Lower lobe of right lung (tissue), 2 donors: ENCODE measurements at regions not wholly inside any gene's neighbourhood (a gene's known extent, or its start where the extent isn't known, plus 50 kb on each side); places are given as distances from the start of the nearest gene placed in this dataset.

Experiments used
- ATAC-seq, 2 donors: fragments of 200-7000 bp; cut with Tn5 transposase; one replicate each; pipeline ENCODE4 v1.9.1; 2020 to 2022; ENCODE audit warnings: mild to moderate bottlenecking in 2 of 2, moderate library complexity in 2 of 2
- DNase-seq: peaks from one replicate; pipeline ENCODE4 v3.0.0-alpha.2; 2020
- H3K27ac ChIP-seq: fragments of 200-600 bp; one replicate; pipeline ENCODE4 v1.8.0; 2022
- H3K27me3 ChIP-seq: fragments of 200-600 bp; one replicate; pipeline ENCODE4 v1.8.0; 2022; ENCODE audit warnings: low read depth
- H3K36me3 ChIP-seq: fragments of 200-600 bp; one replicate; pipeline ENCODE4 v1.8.0; 2022; ENCODE audit warnings: mild to moderate bottlenecking
- H3K4me1 ChIP-seq: fragments of 200-600 bp; one replicate; pipeline ENCODE4 v1.8.0; 2022
- H3K4me3 ChIP-seq: fragments of 200-600 bp; one replicate; pipeline ENCODE4 v1.8.0; 2022; ENCODE audit warnings: mild to moderate bottlenecking
- H3K9me3 ChIP-seq: fragments of 200-600 bp; one replicate; pipeline ENCODE4 v1.8.0; 2022
- intact Hi-C: fragments of 100-400 bp; cut with DNase I; formaldehyde crosslinking; loops from one replicate; pipeline ENCODE4 v1.11.0; 2022
- TF ChIP-seq, protein P1 (sequence below): fragments of 200-600 bp; IDR thresholded peaks from one replicate; pipeline ENCODE4 v1.8.0; 2022; ENCODE audit warnings: antibody characterized with exemption, mild to moderate bottlenecking
- donor health status: DM: no; HTN: yes; CAD: no; lungs with severe emphysema.

- ATAC-seq (no peak), DNase-seq (no peak)
- H3K27ac ChIP-seq, result no peak overlapping the region
- no peaks in the 10 kb centered on the region for H3K36me3 ChIP-seq
- no peaks in the 10 kb centered on the region for H3K4me1 ChIP-seq
- no peaks in the 10 kb centered on the region for H3K9me3 ChIP-seq
- H3K4me3 ChIP-seq, result no peak overlapping the region
- H3K27me3 ChIP-seq, result no peaks in the 10 kb centered on the region
- intact Hi-C loops, result no loop called here
- TF ChIP-seq, protein P1, sequence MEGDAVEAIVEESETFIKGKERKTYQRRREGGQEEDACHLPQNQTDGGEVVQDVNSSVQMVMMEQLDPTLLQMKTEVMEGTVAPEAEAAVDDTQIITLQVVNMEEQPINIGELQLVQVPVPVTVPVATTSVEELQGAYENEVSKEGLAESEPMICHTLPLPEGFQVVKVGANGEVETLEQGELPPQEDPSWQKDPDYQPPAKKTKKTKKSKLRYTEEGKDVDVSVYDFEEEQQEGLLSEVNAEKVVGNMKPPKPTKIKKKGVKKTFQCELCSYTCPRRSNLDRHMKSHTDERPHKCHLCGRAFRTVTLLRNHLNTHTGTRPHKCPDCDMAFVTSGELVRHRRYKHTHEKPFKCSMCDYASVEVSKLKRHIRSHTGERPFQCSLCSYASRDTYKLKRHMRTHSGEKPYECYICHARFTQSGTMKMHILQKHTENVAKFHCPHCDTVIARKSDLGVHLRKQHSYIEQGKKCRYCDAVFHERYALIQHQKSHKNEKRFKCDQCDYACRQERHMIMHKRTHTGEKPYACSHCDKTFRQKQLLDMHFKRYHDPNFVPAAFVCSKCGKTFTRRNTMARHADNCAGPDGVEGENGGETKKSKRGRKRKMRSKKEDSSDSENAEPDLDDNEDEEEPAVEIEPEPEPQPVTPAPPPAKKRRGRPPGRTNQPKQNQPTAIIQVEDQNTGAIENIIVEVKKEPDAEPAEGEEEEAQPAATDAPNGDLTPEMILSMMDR, result no peak
Observed at GRCh38 chr7:21107101-21107500, 320.4 kb upstream of the SP8 start.

DNA sequence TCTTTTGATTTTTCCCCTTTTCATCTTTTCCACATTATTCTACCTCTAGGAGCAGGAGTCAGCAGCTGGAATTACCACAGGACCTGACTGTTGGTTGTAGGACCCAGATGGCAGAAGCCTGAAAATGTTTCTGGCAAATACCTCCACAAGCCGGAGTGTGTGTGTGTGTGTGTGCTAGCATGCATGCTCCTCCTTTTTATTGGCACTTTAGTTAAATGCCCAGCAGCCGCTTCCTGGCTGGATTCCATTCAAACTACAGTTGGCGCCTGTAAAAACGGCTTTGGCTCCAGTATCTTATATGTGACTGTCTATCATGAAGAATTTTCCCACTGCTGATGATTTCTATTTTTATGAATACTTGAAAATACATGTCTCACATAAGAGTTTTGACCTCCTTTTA is 319.7 kb upstream of the SP4 start:
- intact Hi-C loops, result no loop called here
- Histone ChIP-seq H3K27ac (no peak overlapping the region), H3K9me3 (no peaks in the 10 kb centered on the region), H3K4me3 (no peak overlapping the region), H3K36me3 (no peaks in the 10 kb centered on the region), H3K4me1 (no peaks in the 10 kb centered on the region), H3K27me3 (no peaks in the 10 kb centered on the region)
- ATAC-seq (no peak), DNase-seq (no peak)
- TF ChIP-seq, protein P1, result no peak

DNA sequence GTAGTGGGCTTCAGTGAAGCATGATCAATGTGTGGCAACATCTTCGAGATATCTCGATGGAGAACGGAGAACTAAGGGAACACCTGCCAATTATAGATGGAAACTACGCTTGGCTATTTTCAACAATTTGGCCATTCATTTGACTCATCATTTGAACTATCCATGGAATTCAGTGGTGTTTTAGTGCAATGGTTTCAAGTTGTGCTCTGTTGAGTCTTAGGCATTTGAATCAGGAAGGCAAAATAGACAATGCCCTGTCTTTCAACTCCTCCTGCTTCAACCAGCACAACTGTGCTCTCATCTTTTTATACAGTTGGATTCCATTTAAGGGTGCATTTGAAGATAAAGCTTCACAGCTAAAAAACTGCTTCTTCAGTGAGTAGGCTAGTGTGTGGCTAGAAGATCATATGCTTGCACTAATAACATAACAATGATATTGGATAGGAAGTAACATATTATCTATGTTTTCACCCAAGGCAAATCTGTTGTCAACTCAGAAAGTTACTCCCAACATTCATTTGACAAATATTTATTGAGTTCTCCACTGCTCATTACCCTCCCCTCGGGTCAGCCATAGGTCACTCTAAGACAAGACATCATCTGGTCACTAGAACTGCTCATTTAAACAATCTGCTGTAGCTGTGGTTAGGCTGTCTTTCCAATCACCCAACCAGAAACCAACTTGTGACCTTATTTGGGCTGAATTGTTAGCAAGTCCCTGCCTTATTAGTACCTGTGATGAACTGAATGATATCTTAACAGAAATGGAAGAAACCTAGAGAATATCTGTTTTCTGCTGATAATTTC is 314.1 kb upstream of the SP4 start:
- Histone ChIP-seq H3K9me3 (no peaks in the 10 kb centered on the region), H3K27ac (no peak overlapping the region), H3K4me1 (no peaks in the 10 kb centered on the region), H3K36me3 (no peaks in the 10 kb centered on the region), H3K27me3 (no peaks in the 10 kb centered on the region), H3K4me3 (no peak overlapping the region)
- DNase-seq (no peak), ATAC-seq (no peak)
- TF ChIP-seq, protein P1, result no peak
- intact Hi-C loops, result no loop called here

DNA sequence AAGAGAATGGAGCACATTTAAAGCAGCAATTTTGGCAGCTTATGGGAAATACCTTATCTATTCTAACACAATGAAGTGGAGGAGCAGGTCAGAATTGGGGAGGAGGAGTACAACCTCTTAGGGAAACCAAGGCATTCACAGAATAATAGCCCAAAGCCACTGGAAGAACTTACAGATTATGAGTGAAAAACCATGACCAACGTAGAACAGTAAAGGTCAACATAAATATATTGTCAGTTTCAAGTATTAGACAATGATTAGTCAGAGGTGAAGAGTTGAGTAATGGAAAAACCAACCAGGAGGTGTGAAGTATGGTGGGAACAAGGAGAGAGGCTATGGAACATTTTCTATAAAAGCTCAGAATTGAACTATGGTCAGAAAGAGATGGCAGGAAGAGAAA is 304.3 kb upstream of the SP4 start:
- no peaks in the 10 kb centered on the region for H3K27me3 ChIP-seq
- H3K4me1 ChIP-seq, result no peaks in the 10 kb centered on the region

GRCh38 chr7:21125297-21125696 is 302.6 kb upstream of the SP4 start:
- Histone ChIP-seq H3K27ac (no peak overlapping the region), H3K9me3 (no peaks in the 10 kb centered on the region), H3K36me3 (no peaks in the 10 kb centered on the region), H3K27me3 (no peaks in the 10 kb centered on the region), H3K4me1 (no peaks in the 10 kb centered on the region), H3K4me3 (no peak overlapping the region)
- TF ChIP-seq, protein P1, result no peak
- intact Hi-C loops, result no loop called here
- ATAC-seq (no peak), DNase-seq (no peak)

More for the DNA sequence above, 304.3 kb upstream of the SP4 start:
- Histone ChIP-seq H3K4me3 (no peak overlapping the region), H3K27ac (no peak overlapping the region), H3K9me3 (no peaks in the 10 kb centered on the region), H3K36me3 (no peaks in the 10 kb centered on the region)
- intact Hi-C loops, result no loop called here
- ATAC-seq (no peak), DNase-seq (no peak)
- TF ChIP-seq, protein P1, result no peak
